NCI-H345 treated with DMSO at 0.1 percent for 48 hours (cell line): ENCODE measurements at regions not wholly inside any gene's neighbourhood (a gene's known extent, or its start where the extent isn't known, plus 50 kb on each side); places are given as distances from the start of the nearest gene placed in this dataset.
"Not testable (repeated sequence)": the region's sequence is repeated elsewhere in the genome, so short reads cannot be mapped to it uniquely, and the experiment has no call there.

Experiments
- DNase-seq: peaks from one replicate; lab custom pipeline; 2025; ENCODE audit not compliant: unreplicated experiment; lab: John Stamatoyannopoulos, UW

DNA sequence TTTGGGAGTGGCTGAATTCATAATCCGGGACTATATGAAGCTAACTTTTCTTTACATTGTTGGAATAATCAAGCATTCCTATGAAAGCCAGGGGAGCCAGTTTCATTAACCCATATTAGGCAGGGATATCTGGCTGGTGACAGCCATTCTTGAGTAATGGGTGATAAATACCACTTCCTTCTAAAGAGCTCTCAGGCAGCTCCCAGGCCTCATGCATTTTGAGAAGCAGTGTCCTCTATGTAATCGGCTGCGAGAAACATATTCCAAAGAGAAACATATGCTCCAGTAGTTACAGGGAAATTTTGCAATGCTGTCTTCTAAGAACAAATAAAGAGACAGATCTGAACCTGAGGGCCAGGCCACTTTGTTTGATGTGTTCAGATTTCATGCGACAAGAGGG, 83.1 kb downstream of the MSX2 start:
- DNase-seq = no peak

DNA sequence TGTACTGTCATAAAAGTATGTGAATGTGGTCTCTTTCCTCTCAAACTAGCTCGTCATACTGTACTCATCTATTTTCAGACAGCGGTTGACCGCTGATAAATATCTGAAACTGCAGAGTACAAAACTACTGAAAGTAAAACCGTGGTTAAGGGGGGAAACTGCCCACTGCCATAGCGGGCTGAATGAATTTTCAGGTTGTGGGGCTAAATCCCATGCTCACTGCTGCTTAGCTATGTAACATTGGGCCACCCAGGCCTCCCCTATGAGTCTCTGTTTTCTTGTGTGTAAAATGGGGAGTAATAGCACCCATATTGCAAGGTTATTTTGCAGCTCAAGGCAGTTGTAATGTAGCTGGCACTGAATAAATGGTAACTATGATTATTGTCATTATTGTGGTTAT, 82.3 kb downstream of the MSX2 start:
- no peak for DNase-seq

DNA sequence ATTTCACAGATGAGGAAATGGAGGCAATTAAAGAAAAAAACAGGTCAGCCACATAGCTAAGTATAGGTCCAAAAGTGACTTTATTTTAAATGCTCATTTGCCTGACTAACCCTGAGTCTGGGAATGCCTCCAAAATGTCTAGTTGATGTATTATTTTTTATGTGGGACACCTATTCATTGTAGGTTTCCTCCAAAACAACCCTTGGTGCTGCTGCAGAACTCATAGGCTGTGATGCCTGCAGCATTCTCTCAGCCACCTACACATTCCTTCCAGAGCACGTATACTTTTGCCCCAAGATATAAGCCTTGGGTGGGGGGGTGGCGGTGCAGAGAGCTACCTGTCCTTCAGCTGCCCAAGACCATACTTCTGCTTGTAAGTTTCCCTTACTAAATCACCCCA, 77.4 kb downstream of the MSX2 start:
- DNase-seq = no peak

DNA sequence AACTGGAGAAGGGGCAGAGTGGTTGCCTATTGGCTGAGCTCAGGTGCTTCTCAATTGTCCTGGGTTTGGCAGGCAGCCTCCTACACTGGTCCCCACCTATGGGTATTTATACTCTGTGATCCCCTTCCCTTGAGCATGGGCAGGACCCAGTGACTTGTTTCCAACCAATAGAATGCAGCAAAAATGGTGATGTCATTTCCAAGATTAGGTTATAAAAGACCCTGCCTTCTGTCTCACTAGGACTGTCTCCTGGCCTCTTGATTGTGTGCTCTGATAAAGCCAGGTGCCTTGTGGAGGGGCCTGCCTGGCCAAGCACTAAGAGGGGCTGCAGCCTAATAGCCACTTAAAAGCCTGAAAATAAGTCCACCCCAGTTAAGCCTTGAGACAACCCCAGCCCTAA, 76.1 kb downstream of the MSX2 start:
- no peak for DNase-seq

DNA sequence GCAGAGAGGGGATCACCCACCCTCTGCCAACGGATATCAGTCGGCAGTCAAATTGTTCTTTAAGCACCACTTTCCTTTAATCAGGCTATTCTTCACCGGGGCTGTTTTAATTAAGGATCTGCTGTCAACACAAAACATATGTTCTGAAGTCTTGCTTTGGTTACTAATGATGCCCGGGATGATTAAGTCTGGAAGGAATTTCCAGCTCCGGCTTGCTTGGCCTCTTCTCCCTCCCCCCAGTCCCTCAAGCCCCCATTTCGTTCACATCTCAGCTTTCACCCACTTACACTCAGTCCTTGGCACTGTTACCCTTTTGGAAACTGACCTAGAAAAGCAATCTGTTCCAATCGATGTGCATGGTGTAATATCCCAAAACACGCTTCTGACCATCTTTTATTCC, 74.7 kb downstream of the MSX2 start:
- no peak for DNase-seq

DNA sequence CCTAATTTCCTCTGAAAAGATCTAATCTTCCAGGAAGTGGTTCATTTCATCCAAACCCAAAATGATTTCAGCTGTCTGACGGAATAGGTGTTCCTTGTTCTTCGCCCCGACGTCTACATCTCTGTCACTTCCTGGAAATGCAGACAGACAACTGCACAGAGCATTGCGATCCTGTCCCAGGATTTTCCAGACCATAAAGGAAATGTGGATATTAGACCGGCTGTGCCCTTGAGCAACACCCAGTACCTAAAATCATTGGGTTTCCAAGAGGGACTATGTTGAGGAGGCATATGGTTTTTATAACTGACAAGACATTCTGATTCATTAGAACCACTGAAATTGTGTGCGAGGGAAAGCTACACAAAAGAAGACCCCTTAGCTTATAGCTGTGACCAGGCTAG, 74.2 kb downstream of the MSX2 start:
- DNase-seq = no peak

DNA sequence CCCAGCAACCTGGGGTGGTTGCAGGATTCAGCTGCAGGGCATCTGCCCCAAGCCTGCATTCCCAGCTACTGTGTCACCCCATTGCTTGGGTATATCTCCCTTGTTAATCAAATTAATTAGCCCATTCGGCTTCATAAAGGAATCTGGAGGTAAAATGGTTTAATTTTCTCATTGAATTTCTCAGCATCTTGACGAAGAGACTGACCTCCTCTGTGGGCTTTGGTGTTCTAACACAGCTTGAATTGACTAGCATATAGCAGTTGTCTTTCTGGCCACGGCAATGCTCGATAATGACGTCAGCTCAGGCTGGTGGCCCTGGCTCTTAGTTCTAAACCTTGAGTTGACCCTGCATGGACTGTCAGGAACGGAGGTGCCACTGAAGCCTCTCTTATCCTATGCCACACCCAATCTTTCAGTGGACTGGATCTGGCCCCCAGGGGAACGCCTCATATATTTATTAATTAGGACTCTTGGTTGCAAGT, 72.4 kb downstream of the MSX2 start:
- DNase-seq = no peak

DNA sequence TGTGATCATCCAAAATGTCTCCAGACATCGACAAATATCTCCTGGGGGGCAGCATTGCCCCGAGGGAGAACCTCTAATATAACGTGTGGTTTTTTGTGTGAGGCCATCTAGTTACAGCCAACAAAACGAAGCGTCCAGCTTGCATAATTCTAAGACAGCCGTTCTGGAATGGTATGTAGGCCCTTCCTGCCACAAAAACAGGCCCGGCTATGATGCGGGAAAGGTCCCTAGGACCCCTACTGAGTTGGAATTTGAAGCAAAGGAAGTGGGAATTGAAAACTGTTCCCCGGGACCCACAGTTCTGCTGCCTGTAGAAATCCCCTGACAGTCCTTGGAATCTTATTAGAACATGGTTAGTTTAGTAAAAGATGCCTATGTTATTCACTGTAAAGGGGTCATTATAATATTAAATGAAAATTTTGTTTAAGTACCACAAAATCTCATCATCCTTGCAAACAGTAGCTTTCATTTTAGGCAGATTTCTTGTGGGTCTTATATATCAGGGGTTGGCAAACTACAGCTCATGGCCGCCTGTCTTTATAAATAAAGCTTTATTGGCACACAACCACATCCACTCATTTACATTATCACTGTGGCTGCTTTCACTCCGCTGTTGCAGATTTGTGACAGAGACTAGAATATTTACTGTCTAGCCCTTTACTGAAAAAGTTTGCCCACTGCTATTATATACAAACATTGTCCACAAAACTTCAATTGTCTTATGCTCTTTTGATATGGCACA, 70.7 kb downstream of the MSX2 start:
- no peak for DNase-seq

DNA sequence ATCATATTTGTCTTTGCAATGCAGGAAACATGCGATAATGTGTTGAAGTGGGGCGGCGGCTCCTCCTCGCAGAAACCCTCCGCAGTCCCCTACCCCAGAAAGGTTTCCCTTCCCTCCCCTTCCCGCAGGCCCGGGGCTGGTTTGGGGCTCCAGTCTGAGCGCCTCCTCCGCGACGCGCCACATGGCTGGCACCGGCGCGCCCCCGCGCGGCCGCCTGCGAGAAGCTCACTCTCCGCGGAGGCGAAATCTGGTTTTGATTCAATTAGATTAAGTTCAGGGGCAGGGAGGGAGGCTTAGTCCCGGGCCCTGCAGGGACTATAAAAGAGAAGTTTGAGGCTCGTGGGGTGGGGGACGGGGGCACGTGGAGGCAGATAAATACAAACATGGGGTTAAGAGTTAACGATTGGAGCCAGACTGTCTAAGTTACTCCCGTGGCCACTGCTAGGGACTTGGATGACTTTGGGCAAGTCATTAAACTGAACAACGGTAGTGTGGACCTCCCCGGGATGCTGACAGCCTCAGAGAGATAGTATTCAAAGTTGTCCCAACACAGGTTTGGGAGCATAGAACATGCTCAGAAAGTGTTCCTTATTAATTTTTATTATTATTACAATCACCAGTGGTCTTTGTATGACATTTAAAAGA, 69.4 kb downstream of the MSX2 start:
- peak; percentile 43 for DNase-seq

DNA sequence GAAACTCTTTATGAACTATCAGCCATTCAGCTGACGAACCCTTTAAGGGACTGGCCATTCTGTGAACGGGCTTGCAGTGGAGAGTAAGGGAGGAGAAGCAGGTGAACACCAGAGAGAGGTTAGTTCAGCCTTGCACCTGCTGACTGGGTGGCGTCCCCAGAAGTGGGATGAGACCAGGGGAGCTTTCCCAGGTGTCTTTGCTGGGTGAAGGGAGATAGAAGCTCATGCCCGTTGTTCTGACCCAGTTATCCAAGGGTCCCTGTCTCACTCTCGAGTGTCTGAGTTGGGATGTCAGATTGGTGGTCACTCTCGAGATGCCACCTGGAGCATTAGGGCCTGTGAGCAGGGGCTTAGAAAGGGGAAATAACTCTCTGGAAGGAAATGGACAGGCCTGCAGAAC, 68.7 kb downstream of the MSX2 start:
- DNase-seq = no peak

DNA sequence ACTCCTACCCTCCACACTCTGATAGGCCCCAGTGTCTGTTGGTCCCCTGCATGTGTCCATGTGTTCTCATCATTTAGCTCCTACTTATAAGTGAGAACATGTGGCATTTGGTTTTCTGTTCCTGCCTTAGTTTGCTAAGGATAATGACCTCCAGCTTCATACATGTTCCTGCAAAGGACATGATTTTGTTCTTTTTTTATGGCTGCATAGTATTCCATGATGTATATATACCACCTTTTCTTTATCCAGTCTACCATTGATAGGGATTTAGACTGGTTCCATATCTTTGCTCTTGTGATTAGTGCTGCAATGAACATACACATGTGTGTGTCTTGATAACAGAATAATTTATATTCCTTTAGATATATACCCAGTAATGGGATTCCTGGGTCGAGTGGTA, 67.9 kb downstream of the MSX2 start:
- not testable (repeated sequence) for DNase-seq

DNA sequence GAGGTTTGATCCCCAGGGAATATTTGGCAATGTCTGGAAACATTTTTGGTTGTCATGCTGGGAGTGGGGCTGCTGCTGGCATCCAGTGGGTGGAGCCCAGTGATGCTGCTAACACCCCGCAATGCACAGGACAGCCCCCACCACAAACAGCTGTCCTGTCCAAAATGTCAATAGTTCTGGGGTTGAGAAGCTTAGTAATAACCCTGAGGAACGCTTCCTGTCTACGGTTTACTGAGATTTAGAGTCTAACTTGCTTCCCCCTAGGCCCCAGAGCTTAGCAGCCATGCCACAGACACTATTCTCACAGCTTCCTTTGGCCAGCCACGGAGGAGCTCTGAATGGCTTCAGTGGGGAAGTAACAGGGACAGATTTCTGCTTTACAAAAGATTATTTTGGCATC, 66.5 kb downstream of the MSX2 start:
- no peak for DNase-seq

DNA sequence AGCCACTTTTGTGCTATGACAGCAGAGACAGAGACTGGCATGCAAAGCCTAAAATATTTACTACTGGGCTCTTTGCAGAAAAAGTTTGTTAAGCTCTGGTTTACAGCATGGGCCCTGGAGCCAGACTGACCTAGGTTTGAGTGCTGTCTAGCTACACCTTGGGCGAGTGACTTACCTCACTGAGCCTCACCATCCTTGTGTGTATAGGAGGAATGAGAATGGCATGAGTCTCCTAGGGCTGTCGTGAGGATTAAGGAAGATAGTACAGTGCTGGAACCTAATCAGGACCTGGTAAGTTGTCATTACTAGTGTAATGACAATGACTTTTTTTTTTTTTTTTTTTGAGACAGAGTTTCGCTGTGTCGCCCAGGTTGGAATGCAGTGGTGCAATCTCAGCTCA, 65.2 kb downstream of the MSX2 start:
- DNase-seq = no peak

DNA sequence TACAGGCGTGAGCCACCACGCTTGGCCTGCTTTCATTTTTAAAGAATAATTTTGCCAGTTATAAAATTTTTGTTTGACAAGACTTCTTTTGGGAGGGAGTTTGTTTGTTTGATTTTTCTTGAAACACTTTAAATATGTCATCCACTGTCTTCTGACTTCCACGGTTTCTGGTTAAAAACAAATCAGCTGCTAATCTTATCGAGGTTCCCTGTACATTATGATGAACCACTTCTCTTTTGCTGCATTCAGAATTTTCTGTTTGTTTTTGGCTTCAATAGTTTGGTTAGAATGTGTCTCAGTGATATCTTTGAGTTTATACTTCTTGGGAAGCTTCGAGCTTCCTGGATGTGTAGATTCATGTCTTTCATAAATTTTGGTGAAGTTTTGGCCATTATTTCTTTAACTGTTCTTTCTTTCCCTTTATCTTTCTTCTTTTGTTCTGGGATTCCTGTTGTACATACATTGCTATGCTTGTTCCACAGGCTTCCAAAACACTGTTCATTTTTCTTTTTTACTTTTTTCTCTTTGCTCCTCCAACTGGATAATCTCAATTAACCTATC, 60.8 kb downstream of the MSX2 start:
- DNase-seq = no peak
